ENCODE measurements at regions not wholly inside any gene's neighbourhood (a gene's known extent, or its start where the extent isn't known, plus 50 kb on each side); places are given as distances from the start of the nearest gene placed in this dataset.

DNA sequence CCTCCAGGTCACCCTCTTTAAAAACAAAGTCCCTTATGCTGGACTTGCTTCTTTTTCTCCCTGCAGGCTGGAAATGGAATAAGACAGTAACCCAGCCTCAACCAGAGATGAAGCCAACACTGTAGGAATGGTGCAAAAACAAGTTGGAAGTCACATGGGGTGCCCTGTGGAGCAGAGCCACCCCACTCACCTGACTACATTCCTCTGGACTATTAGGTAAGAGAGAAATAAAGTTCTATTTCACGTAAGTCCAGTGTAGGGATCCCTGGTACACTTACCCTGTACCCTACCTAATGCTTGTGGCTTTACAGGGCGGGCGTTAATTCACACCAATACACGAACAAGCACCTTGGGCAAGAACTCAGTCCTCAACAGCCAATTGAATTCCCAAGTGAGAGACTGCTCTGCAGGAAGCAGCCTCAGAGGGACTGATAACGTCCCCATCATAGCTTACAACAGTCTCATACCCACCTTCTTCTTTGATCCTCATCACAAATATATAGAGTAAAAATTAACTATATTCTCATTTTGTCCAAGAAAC lies 112.5 kb upstream of the FGGY start:
- no peak for TF ChIP-seq POLR2AphosphoS5 (IDR thresholded peaks at IDR 0.05; ENCODE audit: low read depth)
- TF ChIP-seq, protein P1, sequence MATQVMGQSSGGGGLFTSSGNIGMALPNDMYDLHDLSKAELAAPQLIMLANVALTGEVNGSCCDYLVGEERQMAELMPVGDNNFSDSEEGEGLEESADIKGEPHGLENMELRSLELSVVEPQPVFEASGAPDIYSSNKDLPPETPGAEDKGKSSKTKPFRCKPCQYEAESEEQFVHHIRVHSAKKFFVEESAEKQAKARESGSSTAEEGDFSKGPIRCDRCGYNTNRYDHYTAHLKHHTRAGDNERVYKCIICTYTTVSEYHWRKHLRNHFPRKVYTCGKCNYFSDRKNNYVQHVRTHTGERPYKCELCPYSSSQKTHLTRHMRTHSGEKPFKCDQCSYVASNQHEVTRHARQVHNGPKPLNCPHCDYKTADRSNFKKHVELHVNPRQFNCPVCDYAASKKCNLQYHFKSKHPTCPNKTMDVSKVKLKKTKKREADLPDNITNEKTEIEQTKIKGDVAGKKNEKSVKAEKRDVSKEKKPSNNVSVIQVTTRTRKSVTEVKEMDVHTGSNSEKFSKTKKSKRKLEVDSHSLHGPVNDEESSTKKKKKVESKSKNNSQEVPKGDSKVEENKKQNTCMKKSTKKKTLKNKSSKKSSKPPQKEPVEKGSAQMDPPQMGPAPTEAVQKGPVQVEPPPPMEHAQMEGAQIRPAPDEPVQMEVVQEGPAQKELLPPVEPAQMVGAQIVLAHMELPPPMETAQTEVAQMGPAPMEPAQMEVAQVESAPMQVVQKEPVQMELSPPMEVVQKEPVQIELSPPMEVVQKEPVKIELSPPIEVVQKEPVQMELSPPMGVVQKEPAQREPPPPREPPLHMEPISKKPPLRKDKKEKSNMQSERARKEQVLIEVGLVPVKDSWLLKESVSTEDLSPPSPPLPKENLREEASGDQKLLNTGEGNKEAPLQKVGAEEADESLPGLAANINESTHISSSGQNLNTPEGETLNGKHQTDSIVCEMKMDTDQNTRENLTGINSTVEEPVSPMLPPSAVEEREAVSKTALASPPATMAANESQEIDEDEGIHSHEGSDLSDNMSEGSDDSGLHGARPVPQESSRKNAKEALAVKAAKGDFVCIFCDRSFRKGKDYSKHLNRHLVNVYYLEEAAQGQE (IDR thresholded peaks at IDR 0.05; ENCODE audit: insufficient replicate concordance, low read depth), result no peak
- TF ChIP-seq SPI1 (IDR thresholded peaks at IDR 0.05; ENCODE audit: borderline replicate concordance, low read depth), result no peak
- TF ChIP-seq, protein P2, sequence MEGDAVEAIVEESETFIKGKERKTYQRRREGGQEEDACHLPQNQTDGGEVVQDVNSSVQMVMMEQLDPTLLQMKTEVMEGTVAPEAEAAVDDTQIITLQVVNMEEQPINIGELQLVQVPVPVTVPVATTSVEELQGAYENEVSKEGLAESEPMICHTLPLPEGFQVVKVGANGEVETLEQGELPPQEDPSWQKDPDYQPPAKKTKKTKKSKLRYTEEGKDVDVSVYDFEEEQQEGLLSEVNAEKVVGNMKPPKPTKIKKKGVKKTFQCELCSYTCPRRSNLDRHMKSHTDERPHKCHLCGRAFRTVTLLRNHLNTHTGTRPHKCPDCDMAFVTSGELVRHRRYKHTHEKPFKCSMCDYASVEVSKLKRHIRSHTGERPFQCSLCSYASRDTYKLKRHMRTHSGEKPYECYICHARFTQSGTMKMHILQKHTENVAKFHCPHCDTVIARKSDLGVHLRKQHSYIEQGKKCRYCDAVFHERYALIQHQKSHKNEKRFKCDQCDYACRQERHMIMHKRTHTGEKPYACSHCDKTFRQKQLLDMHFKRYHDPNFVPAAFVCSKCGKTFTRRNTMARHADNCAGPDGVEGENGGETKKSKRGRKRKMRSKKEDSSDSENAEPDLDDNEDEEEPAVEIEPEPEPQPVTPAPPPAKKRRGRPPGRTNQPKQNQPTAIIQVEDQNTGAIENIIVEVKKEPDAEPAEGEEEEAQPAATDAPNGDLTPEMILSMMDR (IDR thresholded peaks at IDR 0.05; ENCODE audit: insufficient read depth, low read length), result no peak
- no peak for TF ChIP-seq GABPA (IDR thresholded peaks at IDR 0.05; ENCODE audit: low read depth)
- H3K27ac ChIP-seq (replicated peaks), result no peak overlapping the region
- no peak overlapping the region for H3K4me3 ChIP-seq (replicated peaks; ENCODE audit: insufficient read depth, low read length)
- DNase-seq (ENCODE audit: low read depth in 1 of 2, low spot score in 1 of 2), result no peak
- H3K27me3 ChIP-seq (ENCODE audit: insufficient read depth, poor library complexity, severe bottlenecking), result no peaks in the 10 kb centered on the region

DNA sequence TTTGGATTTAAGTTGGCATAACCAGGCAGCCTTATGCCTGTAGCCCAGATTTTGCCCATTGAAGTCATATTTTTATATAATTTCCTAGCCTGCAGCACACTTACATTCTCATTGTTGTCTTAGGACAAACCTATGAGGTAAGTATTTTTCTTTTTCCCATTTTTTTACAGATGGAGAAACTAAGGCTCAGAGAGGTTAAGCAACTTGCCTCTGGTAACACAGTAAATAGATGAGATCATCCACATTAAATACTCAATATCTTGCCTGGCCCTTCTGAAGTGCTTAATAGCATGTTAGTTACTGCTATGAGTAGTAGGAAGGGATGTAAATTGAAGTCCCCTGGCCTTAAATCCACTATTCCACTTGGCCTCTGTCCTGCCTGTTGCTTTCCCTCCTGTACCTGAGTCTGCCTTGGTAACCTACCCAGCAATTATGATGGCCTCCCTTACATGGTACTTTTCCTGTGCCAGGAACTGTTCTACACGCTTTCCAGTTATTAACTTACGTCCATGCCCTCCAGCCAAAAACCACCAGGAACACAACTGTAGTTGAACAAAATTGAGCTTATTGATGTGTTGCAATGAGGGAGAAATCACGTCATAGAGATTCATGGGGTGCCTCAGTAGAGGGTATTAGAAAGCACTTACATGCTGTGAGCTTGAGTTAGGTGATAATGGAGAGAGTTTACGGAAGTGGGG lies 111.6 kb upstream of the FGGY start:
- no peaks in the 10 kb centered on the region for H3K27me3 ChIP-seq (ENCODE audit: insufficient read depth, poor library complexity, severe bottlenecking)
- TF ChIP-seq GABPA (IDR thresholded peaks at IDR 0.05; ENCODE audit: low read depth) (no peak), SPI1 (IDR thresholded peaks at IDR 0.05; ENCODE audit: borderline replicate concordance, low read depth) (no peak), POLR2AphosphoS5 (IDR thresholded peaks at IDR 0.05; ENCODE audit: low read depth) (no peak)
- TF ChIP-seq, protein P1 (IDR thresholded peaks at IDR 0.05; ENCODE audit: insufficient replicate concordance, low read depth), result no peak
- TF ChIP-seq, protein P2 (IDR thresholded peaks at IDR 0.05; ENCODE audit: insufficient read depth, low read length), result no peak
- no peak for DNase-seq (ENCODE audit: low read depth in 1 of 2, low spot score in 1 of 2)
- H3K27ac ChIP-seq (replicated peaks), result no peak overlapping the region
- no peak overlapping the region for H3K4me3 ChIP-seq (replicated peaks; ENCODE audit: insufficient read depth, low read length)

DNA sequence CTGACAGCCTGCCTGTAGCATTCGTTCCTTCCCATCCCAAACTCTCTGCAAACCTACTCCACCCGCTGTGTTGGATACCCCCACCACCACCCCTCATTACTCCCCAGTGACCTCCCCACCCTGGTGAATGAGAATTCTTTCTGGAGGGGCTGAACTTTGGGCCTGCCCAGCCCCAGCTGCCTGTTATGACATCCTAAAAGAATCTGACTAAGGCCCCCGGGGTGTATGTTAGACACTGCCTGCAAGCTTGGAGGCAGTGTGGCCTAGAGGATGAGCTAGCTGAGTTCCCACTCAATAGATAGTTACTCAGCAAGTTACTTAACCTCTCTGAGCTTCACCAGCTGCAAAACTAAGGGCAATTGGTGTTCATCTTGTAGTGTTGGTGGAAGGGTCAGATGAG lies 110.2 kb upstream of the FGGY start:
- Histone ChIP-seq H3K4me3 (replicated peaks; ENCODE audit: insufficient read depth, low read length) (no peak overlapping the region), H3K27ac (replicated peaks) (no peak overlapping the region), H3K27me3 (ENCODE audit: insufficient read depth, poor library complexity, severe bottlenecking) (no peaks in the 10 kb centered on the region)
- no peak for DNase-seq (ENCODE audit: low read depth in 1 of 2, low spot score in 1 of 2)
- TF ChIP-seq, protein P2 (IDR thresholded peaks at IDR 0.05; ENCODE audit: insufficient read depth, low read length), result no peak

Data from HL-60 (cell line).